Panc1 (cell line): ENCODE measurements at regions not wholly inside any gene's neighbourhood (a gene's known extent, or its start where the extent isn't known, plus 50 kb on each side); places are given as distances from the start of the nearest gene placed in this dataset.

Experiments used
- ATAC-seq: fragments of 200-7000 bp; cut with Tn5 transposase; 2 replicates; pipeline ENCODE4 v1.9.1; 2020; ENCODE audit warnings: mild to moderate bottlenecking, moderate library complexity
- BruUV-seq: library from RNA; stranded (reverse); fragments of 400-500 nt; replicated peaks from 2 replicates; lab custom pipeline; 2021; lab: Mats Ljungman, UMichigan
- CTCF ChIA-PET: fragments of 300-600 bp; sonication (Branson Sonifier 250); formaldehyde crosslinking; loops from one replicate; lab custom pipeline; 2022; ENCODE audit warnings: antibody characterized with exemption; lab: Charles Lee
- POLR2A ChIA-PET: fragments of 300-600 bp; sonication (Branson Sonifier 250); formaldehyde crosslinking; loops from one replicate; lab custom pipeline; 2022; ENCODE audit warnings: antibody characterized with exemption; lab: Charles Lee
- DNase-seq: peaks from one replicate; pipeline ENCODE4 v3.0.0-alpha.2; 2010; ENCODE audit warnings: low read depth, low spot score
- H3K27ac ChIP-seq: 2 replicates; pipeline ENCODE4 v1.5.1; 2011; ENCODE audit warnings: mild to moderate bottlenecking, low read length, inconsistent platforms
- H3K27me3 ChIP-seq: fragments of 200-500 bp; sonication (Bioruptor generic); 2 replicates; pipeline ENCODE4 v1.6.0; 2014; ENCODE audit warnings: low read length, inconsistent platforms; ENCODE audit not compliant: control insufficient read depth, insufficient read depth
- H3K36me3 ChIP-seq: fragments of 200-500 bp; sonication (Bioruptor generic); 2 replicates; pipeline ENCODE4 v1.5.1; 2014; ENCODE audit warnings: inconsistent platforms, mild to moderate bottlenecking, low read length, moderate library complexity; ENCODE audit not compliant: control insufficient read depth, insufficient read depth
- H3K4me1 ChIP-seq: 2 replicates; pipeline ENCODE4 v1.5.1; 2011; ENCODE audit warnings: inconsistent platforms, mild to moderate bottlenecking, low read length, moderate library complexity; ENCODE audit not compliant: control insufficient read depth, insufficient read depth
- H3K4me3 ChIP-seq, 2 experiments: 2 replicates each; pipeline ENCODE4 v1.5.1; 2011 to 2012; ENCODE audit warnings: low read depth in 2 of 2, low read length in 2 of 2, mild to moderate bottlenecking in 2 of 2, inconsistent platforms in 1 of 2, moderate library complexity in 1 of 2
- H3K9me3 ChIP-seq: fragments of 200-500 bp; sonication (Bioruptor generic); 2 replicates; pipeline ENCODE4 v1.5.1; 2014; ENCODE audit warnings: low read depth, mild to moderate bottlenecking, inconsistent platforms, low read length, moderate library complexity; ENCODE audit not compliant: control insufficient read depth, insufficient read depth
- POLR2AphosphoS5 ChIP-seq: IDR thresholded peaks from 2 replicates; pipeline ENCODE4 v1.6.1; 2012; ENCODE audit warnings: mild to moderate bottlenecking, low read depth, low read length, moderate library complexity
- SIN3A ChIP-seq: IDR thresholded peaks from 2 replicates; pipeline ENCODE4 v1.6.1; 2012; ENCODE audit warnings: low read depth, mild to moderate bottlenecking, low read length, moderate library complexity, borderline replicate concordance; ENCODE audit not compliant: insufficient read depth
- TCF7L2 ChIP-seq: IDR thresholded peaks from 2 replicates; pipeline ENCODE4 v1.6.1; 2011; ENCODE audit warnings: mild to moderate bottlenecking, low read depth, low read length, inconsistent platforms
- in situ Hi-C: cut with HindIII; loops from 2 replicates; pipeline ENCODE4 v1.10.0; 2016; ENCODE audit warnings: low sequenced_read_pairs, low pct_unique_long_range_greater_than_20kb
- intact Hi-C: fragments of 100-400 bp; cut with micrococcal nuclease; formaldehyde crosslinking; loops from one replicate; pipeline ENCODE4 v1.10.0; 2022; ENCODE audit not compliant: unreplicated experiment
- TF ChIP-seq, protein P1 (sequence below), 2 experiments: IDR thresholded peaks; 2 replicates each; pipeline ENCODE4 v1.6.1; 2011 to 2012; ENCODE audit warnings: low read depth in 2 of 2, control low read depth in 1 of 2, low read length in 1 of 2, mild to moderate bottlenecking in 1 of 2, moderate library complexity in 1 of 2; ENCODE audit not compliant: insufficient read depth in 1 of 2
- TF ChIP-seq, protein P2 (sequence below): fragments of 450-650 bp; IDR thresholded peaks from 2 replicates; pipeline ENCODE4 v1.5.1; 2017; ENCODE audit warnings: mild to moderate bottlenecking

DNA sequence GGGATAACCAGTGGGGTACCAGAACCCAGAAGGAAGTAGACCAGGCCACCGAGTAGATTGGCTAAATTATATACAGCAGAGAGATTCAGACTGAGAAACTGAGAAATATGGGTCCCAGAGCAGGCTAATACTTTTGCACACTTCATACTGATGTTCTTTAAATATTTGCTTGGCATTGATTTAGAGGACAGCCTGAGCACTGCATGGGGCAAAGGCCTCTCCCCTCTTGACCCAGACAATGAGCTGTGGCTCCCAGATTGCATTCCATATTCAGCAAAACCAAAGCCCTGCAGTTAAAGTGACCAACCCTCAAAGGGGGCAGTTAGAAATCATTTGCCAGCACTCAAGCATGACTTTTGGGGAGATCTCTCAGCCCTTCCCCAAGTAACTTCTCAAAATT, 279.2 kb downstream of the SUDS3 start:
- H3K4me1 ChIP-seq = no peaks in the 10 kb centered on the region
- POLR2A ChIA-PET = no interaction called here
- H3K4me3 ChIP-seq = no peak overlapping the region
- BruUV-seq = no TSS peak
- ATAC-seq (no peak), DNase-seq (no peak)
- intact Hi-C loops (no loop called here), in situ Hi-C loops (no loop called here)
- H3K27ac ChIP-seq = no peak overlapping the region
- TF ChIP-seq TCF7L2 (no peak), SIN3A (no peak)
- CTCF ChIA-PET = no interaction called here
- H3K27me3 ChIP-seq = no peaks in the 10 kb centered on the region
- no peaks in the 10 kb centered on the region for H3K36me3 ChIP-seq
- no peaks in the 10 kb centered on the region for H3K9me3 ChIP-seq

DNA sequence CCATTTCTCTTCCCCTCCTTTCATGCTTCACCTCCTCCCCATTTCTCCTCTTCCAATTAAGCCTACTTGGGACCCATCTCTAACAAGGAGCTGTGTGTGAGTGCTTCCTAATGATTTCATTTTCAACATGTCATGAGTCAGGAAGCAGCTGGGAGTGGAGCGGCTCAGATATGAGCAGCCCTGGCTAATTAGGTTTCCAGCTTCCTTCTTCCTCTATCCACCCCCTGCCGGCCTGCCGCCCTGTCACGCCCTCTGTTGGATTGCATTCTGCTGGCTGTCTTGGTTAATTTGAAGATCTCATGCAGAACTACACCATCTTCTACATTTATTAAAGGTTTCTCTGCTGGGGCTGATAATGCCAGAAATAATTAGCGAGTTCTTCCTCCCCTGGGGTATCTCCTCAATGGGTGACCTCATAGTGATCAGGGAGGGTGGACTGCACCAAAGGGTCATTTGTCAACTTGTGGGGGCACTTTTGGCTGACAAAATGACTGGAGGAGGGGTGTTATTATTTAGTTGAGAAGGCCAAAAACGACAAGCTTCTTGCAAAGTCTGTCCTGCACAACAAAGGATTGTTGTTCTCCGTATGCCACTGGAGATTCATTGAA, 300.9 kb upstream of the SRRM4 start:
- intact Hi-C loops (no loop called here), in situ Hi-C loops (no loop called here)
- Histone ChIP-seq H3K27ac (no peak overlapping the region), H3K4me1 (no peaks in the 10 kb centered on the region), H3K36me3 (no peaks in the 10 kb centered on the region), H3K9me3 (no peaks in the 10 kb centered on the region), H3K4me3 (no peak overlapping the region), H3K27me3 (no peaks in the 10 kb centered on the region)
- ChIA-PET CTCF (no interaction called here), POLR2A (no interaction called here)
- ATAC-seq (no peak), DNase-seq (no peak)
- BruUV-seq = no TSS peak
- TF ChIP-seq TCF7L2 (no peak), POLR2AphosphoS5 (no peak), SIN3A (no peak)
- TF ChIP-seq, protein P1, sequence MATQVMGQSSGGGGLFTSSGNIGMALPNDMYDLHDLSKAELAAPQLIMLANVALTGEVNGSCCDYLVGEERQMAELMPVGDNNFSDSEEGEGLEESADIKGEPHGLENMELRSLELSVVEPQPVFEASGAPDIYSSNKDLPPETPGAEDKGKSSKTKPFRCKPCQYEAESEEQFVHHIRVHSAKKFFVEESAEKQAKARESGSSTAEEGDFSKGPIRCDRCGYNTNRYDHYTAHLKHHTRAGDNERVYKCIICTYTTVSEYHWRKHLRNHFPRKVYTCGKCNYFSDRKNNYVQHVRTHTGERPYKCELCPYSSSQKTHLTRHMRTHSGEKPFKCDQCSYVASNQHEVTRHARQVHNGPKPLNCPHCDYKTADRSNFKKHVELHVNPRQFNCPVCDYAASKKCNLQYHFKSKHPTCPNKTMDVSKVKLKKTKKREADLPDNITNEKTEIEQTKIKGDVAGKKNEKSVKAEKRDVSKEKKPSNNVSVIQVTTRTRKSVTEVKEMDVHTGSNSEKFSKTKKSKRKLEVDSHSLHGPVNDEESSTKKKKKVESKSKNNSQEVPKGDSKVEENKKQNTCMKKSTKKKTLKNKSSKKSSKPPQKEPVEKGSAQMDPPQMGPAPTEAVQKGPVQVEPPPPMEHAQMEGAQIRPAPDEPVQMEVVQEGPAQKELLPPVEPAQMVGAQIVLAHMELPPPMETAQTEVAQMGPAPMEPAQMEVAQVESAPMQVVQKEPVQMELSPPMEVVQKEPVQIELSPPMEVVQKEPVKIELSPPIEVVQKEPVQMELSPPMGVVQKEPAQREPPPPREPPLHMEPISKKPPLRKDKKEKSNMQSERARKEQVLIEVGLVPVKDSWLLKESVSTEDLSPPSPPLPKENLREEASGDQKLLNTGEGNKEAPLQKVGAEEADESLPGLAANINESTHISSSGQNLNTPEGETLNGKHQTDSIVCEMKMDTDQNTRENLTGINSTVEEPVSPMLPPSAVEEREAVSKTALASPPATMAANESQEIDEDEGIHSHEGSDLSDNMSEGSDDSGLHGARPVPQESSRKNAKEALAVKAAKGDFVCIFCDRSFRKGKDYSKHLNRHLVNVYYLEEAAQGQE (IDR thresholded peaks at IDR 0.05; ENCODE audit: insufficient read depth in 1 of 2, low read depth in 2 of 2, low read length in 1 of 2) = no peak
- TF ChIP-seq, protein P2, sequence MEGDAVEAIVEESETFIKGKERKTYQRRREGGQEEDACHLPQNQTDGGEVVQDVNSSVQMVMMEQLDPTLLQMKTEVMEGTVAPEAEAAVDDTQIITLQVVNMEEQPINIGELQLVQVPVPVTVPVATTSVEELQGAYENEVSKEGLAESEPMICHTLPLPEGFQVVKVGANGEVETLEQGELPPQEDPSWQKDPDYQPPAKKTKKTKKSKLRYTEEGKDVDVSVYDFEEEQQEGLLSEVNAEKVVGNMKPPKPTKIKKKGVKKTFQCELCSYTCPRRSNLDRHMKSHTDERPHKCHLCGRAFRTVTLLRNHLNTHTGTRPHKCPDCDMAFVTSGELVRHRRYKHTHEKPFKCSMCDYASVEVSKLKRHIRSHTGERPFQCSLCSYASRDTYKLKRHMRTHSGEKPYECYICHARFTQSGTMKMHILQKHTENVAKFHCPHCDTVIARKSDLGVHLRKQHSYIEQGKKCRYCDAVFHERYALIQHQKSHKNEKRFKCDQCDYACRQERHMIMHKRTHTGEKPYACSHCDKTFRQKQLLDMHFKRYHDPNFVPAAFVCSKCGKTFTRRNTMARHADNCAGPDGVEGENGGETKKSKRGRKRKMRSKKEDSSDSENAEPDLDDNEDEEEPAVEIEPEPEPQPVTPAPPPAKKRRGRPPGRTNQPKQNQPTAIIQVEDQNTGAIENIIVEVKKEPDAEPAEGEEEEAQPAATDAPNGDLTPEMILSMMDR = no peak

DNA sequence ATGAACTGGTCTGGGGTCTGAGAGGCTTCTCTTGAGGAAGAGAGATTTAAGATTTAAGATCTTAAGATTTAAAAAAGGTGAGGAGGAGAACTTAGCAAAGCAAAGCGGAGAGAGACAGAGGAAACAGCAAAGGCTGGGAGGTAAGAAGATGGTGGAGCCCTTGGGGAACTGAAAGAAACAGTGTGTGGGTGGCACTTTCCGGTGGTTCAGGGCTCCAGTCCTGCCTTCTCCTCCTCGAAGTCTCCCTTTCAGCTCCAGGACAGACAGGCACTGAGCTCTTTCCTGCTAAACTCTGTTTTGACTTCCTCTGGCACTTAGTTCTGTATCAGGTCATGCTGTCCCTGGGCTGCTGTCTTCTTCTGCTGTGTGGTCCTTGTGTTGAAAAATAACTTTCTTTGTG, 298.7 kb upstream of the SRRM4 start:
- H3K4me3 ChIP-seq = no peak overlapping the region
- no peaks in the 10 kb centered on the region for H3K9me3 ChIP-seq
- H3K4me1 ChIP-seq = no peaks in the 10 kb centered on the region
- no peak for DNase-seq
- H3K36me3 ChIP-seq = no peaks in the 10 kb centered on the region
- ATAC-seq = no peak
- H3K27ac ChIP-seq = no peak overlapping the region
- in situ Hi-C loops = no loop called here
- ChIA-PET POLR2A (no interaction called here), CTCF (no interaction called here)
- TF ChIP-seq TCF7L2 (no peak), POLR2AphosphoS5 (no peak), SIN3A (no peak)
- TF ChIP-seq, protein P2 = no peak
- TF ChIP-seq, protein P1 (IDR thresholded peaks at IDR 0.05; ENCODE audit: insufficient read depth in 1 of 2, low read depth in 2 of 2, low read length in 1 of 2) = no peak
- no TSS peak for BruUV-seq
- H3K27me3 ChIP-seq = no peaks in the 10 kb centered on the region
- intact Hi-C loops = no loop called here
